Calu3 (cell line): ENCODE measurements at regions not wholly inside any gene's neighbourhood (a gene's known extent, or its start where the extent isn't known, plus 50 kb on each side); places are given as distances from the start of the nearest gene placed in this dataset.

ENCODE experiments used
- BruUV-seq: library from RNA; stranded (reverse); fragments of 400-500 nt; replicated peaks from 2 replicates; lab custom pipeline; 2021; lab: Mats Ljungman, UMichigan
- CTCF ChIA-PET: fragments of 300-600 bp; sonication (Branson Sonifier 250); formaldehyde crosslinking; loops from one replicate; lab custom pipeline; 2022; ENCODE audit warnings: antibody characterized with exemption; lab: Charles Lee
- DNase-seq: peaks from one replicate; pipeline ENCODE4 v3.0.0; 2022
- H3K27ac Mint-ChIP-seq: one replicate; pipeline ENCODE4 v1.8.0; 2022; ENCODE audit warnings: mixed read lengths; ENCODE audit not compliant: unreplicated experiment
- H3K27me3 Mint-ChIP-seq: one replicate; pipeline ENCODE4 v1.8.0; 2022; ENCODE audit warnings: mixed read lengths; ENCODE audit not compliant: unreplicated experiment
- H3K36me3 Mint-ChIP-seq: one replicate; pipeline ENCODE4 v1.8.0; 2022; ENCODE audit warnings: mild to moderate bottlenecking, moderate library complexity, mixed read lengths; ENCODE audit not compliant: insufficient read depth, unreplicated experiment
- H3K4me1 Mint-ChIP-seq: one replicate; pipeline ENCODE4 v1.8.0; 2022; ENCODE audit warnings: mild to moderate bottlenecking, low read depth, mixed read lengths; ENCODE audit not compliant: unreplicated experiment
- H3K4me3 Mint-ChIP-seq: one replicate; pipeline ENCODE4 v1.8.0; 2022; ENCODE audit warnings: mild to moderate bottlenecking, low read depth, moderate library complexity, mixed read lengths; ENCODE audit not compliant: unreplicated experiment
- H3K9me3 Mint-ChIP-seq: one replicate; pipeline ENCODE4 v1.8.0; 2022; ENCODE audit warnings: low read depth, mixed read lengths; ENCODE audit not compliant: unreplicated experiment
- CTCF ChIP-seq: fragments of 200-600 bp; IDR thresholded peaks from one replicate; pipeline ENCODE4 v1.8.0; 2022; ENCODE audit warnings: antibody characterized with exemption; ENCODE audit not compliant: unreplicated experiment
- intact Hi-C: fragments of 100-400 bp; cut with micrococcal nuclease; formaldehyde crosslinking; loops from one replicate; pipeline ENCODE4 v1.10.0; 2022; ENCODE audit not compliant: unreplicated experiment

DNA sequence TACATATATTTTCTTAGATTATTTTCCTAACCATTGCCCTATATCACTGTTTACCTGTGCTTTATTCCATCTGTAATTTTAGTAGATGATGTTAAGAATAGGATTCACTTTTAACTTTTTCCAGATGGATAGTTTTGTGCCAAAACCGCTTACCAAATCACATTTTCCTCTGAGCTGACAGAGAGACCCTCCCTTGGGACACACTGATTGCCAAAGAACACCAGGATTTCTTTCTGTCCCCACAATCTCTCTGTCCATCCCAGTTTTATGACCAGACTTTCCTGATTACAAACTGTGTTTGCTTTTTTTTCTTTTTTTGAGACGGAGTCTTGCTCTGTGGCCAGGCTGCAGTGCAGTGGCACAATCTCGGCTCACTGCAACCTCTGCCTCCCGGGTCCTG, 81.3 kb upstream of the SPATA31C2 start:
- Mint-ChIP-seq H3K36me3 (no peaks in the 10 kb centered on the region), H3K4me1 (no peaks in the 10 kb centered on the region), H3K4me3 (no peak overlapping the region), H3K27ac (no peak overlapping the region), H3K27me3 (no peaks in the 10 kb centered on the region), H3K9me3 (no peaks in the 10 kb centered on the region)
- intact Hi-C loops, result no loop called here
- no peak for TF ChIP-seq CTCF
- CTCF ChIA-PET, result no interaction called here
- DNase-seq, result no peak
- BruUV-seq, result no TSS peak

- CTCF ChIA-PET, result no interaction called here
- no peak overlapping the region for H3K27ac Mint-ChIP-seq
Measured at GRCh38 chr9:88218726-88219125, 80.5 kb upstream of the SPATA31C2 start.

DNA sequence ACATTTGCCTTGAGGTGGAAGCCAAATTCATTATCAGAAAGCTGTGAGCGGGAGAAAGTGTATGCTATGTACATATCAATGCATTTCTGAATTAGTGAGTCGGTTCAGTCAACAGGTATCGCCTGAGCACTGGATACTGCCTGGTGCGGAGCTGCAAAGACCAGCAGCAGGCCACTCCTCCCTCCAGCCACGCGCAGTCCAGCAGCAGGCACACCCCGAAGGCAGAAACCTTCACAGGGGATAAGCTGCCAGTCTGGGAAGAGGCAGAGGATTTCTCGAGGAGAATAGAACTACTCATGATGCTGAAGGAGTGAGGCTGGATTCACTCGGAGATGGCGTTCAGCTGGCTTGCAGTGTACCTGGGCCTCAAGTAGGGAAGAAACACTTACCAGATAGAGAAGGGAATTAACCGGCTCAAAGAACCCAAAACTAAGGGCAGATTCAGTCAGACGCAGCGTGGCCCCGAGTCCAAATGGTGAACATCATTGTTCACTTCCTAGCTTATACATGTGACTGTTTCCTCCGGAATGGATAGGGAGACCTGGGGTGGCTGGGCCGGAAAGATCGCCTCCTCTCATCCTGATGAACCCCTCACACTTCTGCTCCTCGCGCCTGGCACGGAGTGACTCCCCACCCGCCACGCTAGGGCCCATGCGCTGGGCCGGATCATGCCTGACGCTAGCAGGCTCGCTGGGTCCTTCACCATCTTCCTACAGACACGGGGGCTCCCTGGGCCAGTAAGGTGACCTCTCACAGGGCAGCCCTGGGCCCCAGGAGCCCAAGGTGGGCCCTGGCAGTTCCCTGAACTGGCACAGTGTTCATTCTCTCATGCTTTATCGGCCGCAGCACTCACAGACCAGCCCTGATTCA, 78.1 kb upstream of the SPATA31C2 start:
- no peak for TF ChIP-seq CTCF
- intact Hi-C loops, result no loop called here
- H3K27me3 Mint-ChIP-seq, result no peaks in the 10 kb centered on the region
- H3K9me3 Mint-ChIP-seq, result peaks cover 5% of the 10 kb centered on the region
- BruUV-seq, result no TSS peak
- H3K27ac Mint-ChIP-seq, result no peak overlapping the region
- H3K4me3 Mint-ChIP-seq, result no peak overlapping the region
- no peaks in the 10 kb centered on the region for H3K4me1 Mint-ChIP-seq
- CTCF ChIA-PET, result interaction anchor here (0.5 kb wide), 1 partner anchor 40 kb away, joined by 3 read pairs; no protein-coding TSS in a partner anchor
- H3K36me3 Mint-ChIP-seq, result no peaks in the 10 kb centered on the region
- DNase-seq, result no peak

More at GRCh38 chr9:88218726-88219125, 80.5 kb upstream of the SPATA31C2 start:
- no peak for TF ChIP-seq CTCF
- no peak for DNase-seq
- no peaks in the 10 kb centered on the region for H3K4me1 Mint-ChIP-seq
- no TSS peak for BruUV-seq
- H3K9me3 Mint-ChIP-seq, result peaks cover 2% of the 10 kb centered on the region
- intact Hi-C loops, result no loop called here
- H3K27me3 Mint-ChIP-seq, result no peaks in the 10 kb centered on the region
- H3K36me3 Mint-ChIP-seq, result no peaks in the 10 kb centered on the region
- H3K4me3 Mint-ChIP-seq, result no peak overlapping the region

GRCh38 chr9:88215196-88216125, 77.2 kb upstream of the SPATA31C2 start:
- CTCF ChIA-PET, result interaction anchor here (0.5 kb wide), 1 partner anchor 41 kb away, joined by 3 read pairs; no protein-coding TSS in a partner anchor
- no peaks in the 10 kb centered on the region for H3K27me3 Mint-ChIP-seq
- H3K36me3 Mint-ChIP-seq, result no peaks in the 10 kb centered on the region
- intact Hi-C loops, result no loop called here
- H3K4me3 Mint-ChIP-seq, result no peak overlapping the region
- no peak for TF ChIP-seq CTCF
- H3K27ac Mint-ChIP-seq, result no peak overlapping the region
- H3K4me1 Mint-ChIP-seq, result no peaks in the 10 kb centered on the region
- BruUV-seq, result no TSS peak
- peaks cover 5% of the 10 kb centered on the region for H3K9me3 Mint-ChIP-seq
- DNase-seq, result no peak
